Activated T-cell treated with anti-CD3 and anti-CD28 coated beads, Interleukin-2, amount 50 U/mL, for 24 hours (primary cell): ENCODE measurements at regions not wholly inside any gene's neighbourhood (a gene's known extent, or its start where the extent isn't known, plus 50 kb on each side); places are given as distances from the start of the nearest gene placed in this dataset.
"Not testable (repeated sequence)": the region's sequence is repeated elsewhere in the genome, so short reads cannot be mapped to it uniquely, and the experiment has no call there.

Source experiments
- DNase-seq: peaks from one replicate; pipeline ENCODE4 v3.0.0-alpha.2; 2020
- H3K27ac Mint-ChIP-seq: 2 replicates; pipeline ENCODE4 v1.8.0; 2020; ENCODE audit warnings: mild to moderate bottlenecking, mixed read lengths
- H3K27me3 Mint-ChIP-seq: 2 replicates; pipeline ENCODE4 v1.8.0; 2020; ENCODE audit warnings: mixed read lengths
- H3K36me3 Mint-ChIP-seq: 2 replicates; pipeline ENCODE4 v1.8.0; 2020; ENCODE audit warnings: low read depth, mixed read lengths
- H3K4me1 Mint-ChIP-seq: 2 replicates; pipeline ENCODE4 v1.8.0; 2020; ENCODE audit warnings: low read depth, mixed read lengths
- H3K4me3 Mint-ChIP-seq: 2 replicates; pipeline ENCODE4 v1.8.0; 2020; ENCODE audit warnings: mild to moderate bottlenecking, moderate library complexity, mixed read lengths
- H3K9me3 Mint-ChIP-seq: 2 replicates; pipeline ENCODE4 v1.8.0; 2020; ENCODE audit warnings: mixed read lengths

GRCh38 chr6:139530561-139530960, 156.1 kb upstream of the CITED2 start:
- peaks cover 6% of the 10 kb centered on the region for H3K9me3 Mint-ChIP-seq
- peaks cover 57% of the 10 kb centered on the region for H3K4me1 Mint-ChIP-seq
- no peaks in the 10 kb centered on the region for H3K27me3 Mint-ChIP-seq
- no peaks in the 10 kb centered on the region for H3K36me3 Mint-ChIP-seq
- peak overlapping the region; percentile 64 for H3K4me3 Mint-ChIP-seq
- H3K27ac Mint-ChIP-seq, result peak overlapping the region; percentile 93
- no peak for DNase-seq

GRCh38 chr6:139529420-139529819, 155.0 kb upstream of the CITED2 start:
- Mint-ChIP-seq H3K36me3 (no peaks in the 10 kb centered on the region), H3K4me3 (no peak overlapping the region), H3K9me3 (peaks cover 6% of the 10 kb centered on the region), H3K4me1 (peaks cover 51% of the 10 kb centered on the region), H3K27me3 (peaks cover 5% of the 10 kb centered on the region), H3K27ac (peak overlapping the region; percentile 53)
- DNase-seq, result no peak

GRCh38 chr6:139528471-139528870, 154.0 kb upstream of the CITED2 start:
- H3K36me3 Mint-ChIP-seq, result no peaks in the 10 kb centered on the region
- peak overlapping the region; percentile 86 for H3K27ac Mint-ChIP-seq
- DNase-seq, result no peak
- H3K27me3 Mint-ChIP-seq, result peaks cover 5% of the 10 kb centered on the region
- peaks cover 6% of the 10 kb centered on the region for H3K9me3 Mint-ChIP-seq
- H3K4me3 Mint-ChIP-seq, result no peak overlapping the region
- peaks cover 42% of the 10 kb centered on the region for H3K4me1 Mint-ChIP-seq

GRCh38 chr6:139525415-139525814, 151.0 kb upstream of the CITED2 start:
- H3K4me1 Mint-ChIP-seq, result peaks cover 50% of the 10 kb centered on the region
- peaks cover 7% of the 10 kb centered on the region for H3K27me3 Mint-ChIP-seq
- H3K9me3 Mint-ChIP-seq, result peaks cover 6% of the 10 kb centered on the region
- H3K36me3 Mint-ChIP-seq, result no peaks in the 10 kb centered on the region
- no peak for DNase-seq
- H3K27ac Mint-ChIP-seq, result no peak overlapping the region
- no peak overlapping the region for H3K4me3 Mint-ChIP-seq

- H3K27me3 Mint-ChIP-seq, result peaks cover 7% of the 10 kb centered on the region
- no peak for DNase-seq
- H3K36me3 Mint-ChIP-seq, result no peaks in the 10 kb centered on the region
- H3K9me3 Mint-ChIP-seq, result peaks cover 3% of the 10 kb centered on the region
- no peak overlapping the region for H3K4me3 Mint-ChIP-seq
- peaks cover 49% of the 10 kb centered on the region for H3K4me1 Mint-ChIP-seq
- H3K27ac Mint-ChIP-seq, result no peak overlapping the region
Observed at GRCh38 chr6:139523986-139524385, 149.5 kb upstream of the CITED2 start.

GRCh38 chr6:139522511-139523220, 148.2 kb upstream of the CITED2 start:
- Mint-ChIP-seq H3K27ac (no peak overlapping the region), H3K4me3 (no peak overlapping the region), H3K9me3 (peaks cover 3% of the 10 kb centered on the region), H3K27me3 (peaks cover 7% of the 10 kb centered on the region), H3K36me3 (no peaks in the 10 kb centered on the region), H3K4me1 (peaks cover 36% of the 10 kb centered on the region)
- no peak for DNase-seq

- H3K4me3 Mint-ChIP-seq, result no peak overlapping the region
Observed at GRCh38 chr6:139521338-139521737, 146.9 kb upstream of the CITED2 start.

GRCh38 chr6:139520321-139520768, 145.9 kb upstream of the CITED2 start:
- Mint-ChIP-seq H3K9me3 (no peaks in the 10 kb centered on the region), H3K36me3 (no peaks in the 10 kb centered on the region), H3K4me3 (no peak overlapping the region), H3K27me3 (peaks cover 7% of the 10 kb centered on the region), H3K4me1 (peaks cover 40% of the 10 kb centered on the region), H3K27ac (peak overlapping the region; percentile 50)
- DNase-seq, result no peak

More at GRCh38 chr6:139521338-139521737, 146.9 kb upstream of the CITED2 start:
- Mint-ChIP-seq H3K4me1 (peaks cover 35% of the 10 kb centered on the region), H3K9me3 (no peaks in the 10 kb centered on the region), H3K36me3 (no peaks in the 10 kb centered on the region), H3K27me3 (peaks cover 7% of the 10 kb centered on the region), H3K27ac (peak overlapping the region; percentile 50)
- no peak for DNase-seq

GRCh38 chr6:139519571-139520031, 145.2 kb upstream of the CITED2 start:
- Mint-ChIP-seq H3K27me3 (peaks cover 2% of the 10 kb centered on the region), H3K4me1 (peaks cover 47% of the 10 kb centered on the region), H3K36me3 (no peaks in the 10 kb centered on the region), H3K4me3 (no peak overlapping the region), H3K9me3 (no peaks in the 10 kb centered on the region), H3K27ac (peak overlapping the region; percentile 50)
- no peak for DNase-seq

- Mint-ChIP-seq H3K27me3 (peaks cover 2% of the 10 kb centered on the region), H3K27ac (no peak overlapping the region), H3K4me1 (peaks cover 47% of the 10 kb centered on the region), H3K36me3 (no peaks in the 10 kb centered on the region), H3K9me3 (no peaks in the 10 kb centered on the region), H3K4me3 (no peak overlapping the region)
- DNase-seq, result no peak
Observed at GRCh38 chr6:139519097-139519496, 144.6 kb upstream of the CITED2 start.

GRCh38 chr6:139518556-139519091, 144.2 kb upstream of the CITED2 start:
- H3K9me3 Mint-ChIP-seq, result no peaks in the 10 kb centered on the region

GRCh38 chr6:139517998-139518555, 143.6 kb upstream of the CITED2 start:
- DNase-seq, H3K36me3 Mint-ChIP-seq, H3K9me3 Mint-ChIP-seq, H3K27ac Mint-ChIP-seq, H3K27me3 Mint-ChIP-seq, H3K4me3 Mint-ChIP-seq: not testable (repeated sequence)
- peaks cover 45% of the 10 kb centered on the region for H3K4me1 Mint-ChIP-seq

More at GRCh38 chr6:139518556-139519091, 144.2 kb upstream of the CITED2 start:
- no peaks in the 10 kb centered on the region for H3K36me3 Mint-ChIP-seq
- H3K4me3 Mint-ChIP-seq, result no peak overlapping the region
- H3K27ac Mint-ChIP-seq, result no peak overlapping the region
- peaks cover 2% of the 10 kb centered on the region for H3K27me3 Mint-ChIP-seq
- no peak for DNase-seq
- peaks cover 47% of the 10 kb centered on the region for H3K4me1 Mint-ChIP-seq

- H3K27ac Mint-ChIP-seq, result peak overlapping the region; percentile 87
- H3K9me3 Mint-ChIP-seq, result no peaks in the 10 kb centered on the region
- H3K4me3 Mint-ChIP-seq, result no peak overlapping the region
Observed at GRCh38 chr6:139515511-139515910, 141.1 kb upstream of the CITED2 start.

GRCh38 chr6:139514819-139515218, 140.4 kb upstream of the CITED2 start:
- no peaks in the 10 kb centered on the region for H3K27me3 Mint-ChIP-seq
- peak overlapping the region; percentile 87 for H3K27ac Mint-ChIP-seq
- H3K36me3 Mint-ChIP-seq, result no peaks in the 10 kb centered on the region
- no peaks in the 10 kb centered on the region for H3K9me3 Mint-ChIP-seq
- H3K4me1 Mint-ChIP-seq, result peaks cover 18% of the 10 kb centered on the region
- H3K4me3 Mint-ChIP-seq, result no peak overlapping the region
- DNase-seq, result no peak

More at GRCh38 chr6:139515511-139515910, 141.1 kb upstream of the CITED2 start:
- no peak for DNase-seq
- H3K4me1 Mint-ChIP-seq, result peaks cover 25% of the 10 kb centered on the region
- no peaks in the 10 kb centered on the region for H3K27me3 Mint-ChIP-seq
- no peaks in the 10 kb centered on the region for H3K36me3 Mint-ChIP-seq
